ENCODE measurements at regions not wholly inside any gene's neighbourhood (a gene's known extent, or its start where the extent isn't known, plus 50 kb on each side); places are given as distances from the start of the nearest gene placed in this dataset.

DNA sequence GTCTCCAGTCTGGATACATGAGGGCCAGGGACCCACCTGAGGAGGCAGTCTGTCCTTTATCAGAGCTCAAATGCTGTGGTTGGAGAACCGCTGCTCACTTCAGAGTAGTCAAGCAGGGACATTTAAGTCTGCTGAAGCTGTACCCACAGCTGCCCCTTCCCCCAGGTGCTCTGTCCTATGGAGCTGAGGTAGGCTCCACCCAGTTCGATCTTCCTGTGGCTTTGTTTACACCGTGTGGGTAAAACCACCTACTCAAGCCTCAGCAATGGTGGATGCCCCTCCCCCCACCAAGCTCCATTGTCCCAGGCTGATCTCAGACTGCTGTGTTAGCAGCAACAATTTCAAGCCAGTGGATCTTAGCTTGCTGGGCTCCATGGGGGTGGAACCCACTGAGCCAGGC lies 731.4 kb upstream of the HS6ST1 start:
- intact Hi-C loops (cut with micrococcal nuclease) = no loop called here
- CTCF ChIA-PET = no interaction called here
- no peak overlapping the region for H3K4me2 ChIP-seq (ENCODE audit: insufficient read depth, low read length)
- H2AFZ ChIP-seq (ENCODE audit: low read depth, low read length) = no peak overlapping the region
- H3K9ac ChIP-seq (replicated peaks; ENCODE audit: extremely low read depth, insufficient read depth, low read length) = no peak overlapping the region
- no peak overlapping the region for H3K27ac ChIP-seq (ENCODE audit: insufficient read depth, low read depth, low read length)
- H3K27me3 ChIP-seq (ENCODE audit: control insufficient read depth in 2 of 2, insufficient read depth in 2 of 2, low read length in 2 of 2) = no peaks in the 10 kb centered on the region
- dilution Hi-C loops (cut with MboI; ENCODE audit: extremely low pct_ligation_motif_present, low sequenced_read_pairs) = no loop called here
- BruUV-seq (replicated peaks) = no TSS peak
- no peaks in the 10 kb centered on the region for H3K4me1 ChIP-seq (ENCODE audit: control insufficient read depth, extremely low read depth, insufficient read depth, low read length)
- no peaks in the 10 kb centered on the region for H3K36me3 ChIP-seq (ENCODE audit: control insufficient read depth in 2 of 2, extremely low read depth in 1 of 2, insufficient read depth in 2 of 2, low read length in 2 of 2)
- no peaks in the 10 kb centered on the region for H3K79me2 ChIP-seq (ENCODE audit: control insufficient read depth, insufficient read depth, low read length)
- no peaks in the 10 kb centered on the region for H4K20me1 ChIP-seq (replicated peaks; ENCODE audit: control insufficient read depth, extremely low read depth, insufficient read depth, low read length)
- peaks cover 5% of the 10 kb centered on the region for H3K9me3 ChIP-seq (replicated peaks; ENCODE audit: control insufficient read depth, insufficient read depth, low read length)
- no peaks in the 10 kb centered on the region for H3K9me1 ChIP-seq (replicated peaks; ENCODE audit: control insufficient read depth, extremely low read depth, insufficient read depth, low read length)
- no peak overlapping the region for H3K4me3 ChIP-seq (replicated peaks in 1 of 3; ENCODE audit: insufficient read depth in 1 of 3, low read depth in 1 of 3, low read length in 3 of 3)
- no peak for DNase-seq (ENCODE audit: low read depth, low spot score)
- POLR2A ChIA-PET = no interaction called here
- no peak for FAIRE-seq
- TF ChIP-seq GATA2 (IDR thresholded peaks at IDR 0.05; ENCODE audit: insufficient read depth, insufficient read length, low read depth, low read length) = no peak
- no peak for TF ChIP-seq MYC (IDR thresholded peaks at IDR 0.05; ENCODE audit: low read depth, low read length)
- no peak for TF ChIP-seq MAX (IDR thresholded peaks at IDR 0.05; ENCODE audit: insufficient read depth, insufficient read length)
- no peak for TF ChIP-seq EZH2 (IDR thresholded peaks at IDR 0.05; ENCODE audit: borderline replicate concordance, low read depth, low read length, severe bottlenecking)
- TF ChIP-seq JUN (IDR thresholded peaks at IDR 0.05; ENCODE audit: borderline replicate concordance, insufficient read depth, insufficient read length, low read depth) = no peak
- no peak for TF ChIP-seq POLR2AphosphoS5 (IDR thresholded peaks at IDR 0.05; ENCODE audit: insufficient read depth, low read depth, low read length)
- no peak for TF ChIP-seq POLR2A (IDR thresholded peaks at IDR 0.05; ENCODE audit: low read depth, low read length)
- no peak for TF ChIP-seq FOS (IDR thresholded peaks at IDR 0.05; ENCODE audit: borderline replicate concordance, insufficient read depth, low read length)
- no peak for TF ChIP-seq CTCF (IDR thresholded peaks at IDR 0.05; ENCODE audit: extremely low read depth in 1 of 2, insufficient read depth in 1 of 2, low read depth in 1 of 2, low read length in 2 of 2)
